ENCODE measurements at regions not wholly inside any gene's neighbourhood (a gene's known extent, or its start where the extent isn't known, plus 50 kb on each side); places are given as distances from the start of the nearest gene placed in this dataset.

DNA sequence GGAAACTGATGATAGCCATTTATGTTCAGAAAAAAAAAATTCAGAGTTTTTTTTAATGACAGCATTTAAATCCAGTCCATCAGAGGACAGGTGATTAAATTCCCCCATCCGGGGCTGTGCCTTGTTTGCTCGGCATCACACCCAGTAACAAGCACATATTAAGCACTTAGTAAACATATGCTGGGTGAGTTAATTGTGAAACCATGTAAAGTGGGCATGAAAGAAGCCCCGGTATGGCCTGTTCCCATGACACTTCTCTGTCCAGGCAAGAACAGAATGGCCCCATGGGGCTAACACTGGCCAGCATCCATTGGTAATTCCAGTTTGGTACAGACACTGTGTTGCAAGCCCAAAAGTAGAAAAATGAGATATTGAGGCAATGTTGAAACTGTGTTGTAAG is 220.8 kb upstream of the RNF32 start:
- Histone ChIP-seq H3K27me3 (ENCODE audit: insufficient read depth, low read length) (no peaks in the 10 kb centered on the region), H3K36me3 (ENCODE audit: insufficient read depth, low read length) (no peaks in the 10 kb centered on the region), H3K4me1 (ENCODE audit: insufficient read depth, low read length) (no peaks in the 10 kb centered on the region), H4K20me1 (ENCODE audit: insufficient read depth, low read length) (no peaks in the 10 kb centered on the region), H3K27ac (ENCODE audit: low read depth, low read length) (no peak overlapping the region), H3K9me3 (ENCODE audit: insufficient read depth, low read depth, low read length) (peaks cover 5% of the 10 kb centered on the region), H3K9ac (ENCODE audit: low read length) (no peak overlapping the region), H3K4me3 (ENCODE audit: insufficient read depth, low read depth, low read length) (no peak overlapping the region), H2AFZ (ENCODE audit: low read depth, low read length) (no peak overlapping the region), H3K4me2 (ENCODE audit: low read length) (no peak overlapping the region), H3K79me2 (ENCODE audit: insufficient read depth, low read length) (no peaks in the 10 kb centered on the region)
- no peak for TF ChIP-seq EZH2 (IDR thresholded peaks at IDR 0.05; ENCODE audit: insufficient read depth, low read length)
- TF ChIP-seq, protein P1, sequence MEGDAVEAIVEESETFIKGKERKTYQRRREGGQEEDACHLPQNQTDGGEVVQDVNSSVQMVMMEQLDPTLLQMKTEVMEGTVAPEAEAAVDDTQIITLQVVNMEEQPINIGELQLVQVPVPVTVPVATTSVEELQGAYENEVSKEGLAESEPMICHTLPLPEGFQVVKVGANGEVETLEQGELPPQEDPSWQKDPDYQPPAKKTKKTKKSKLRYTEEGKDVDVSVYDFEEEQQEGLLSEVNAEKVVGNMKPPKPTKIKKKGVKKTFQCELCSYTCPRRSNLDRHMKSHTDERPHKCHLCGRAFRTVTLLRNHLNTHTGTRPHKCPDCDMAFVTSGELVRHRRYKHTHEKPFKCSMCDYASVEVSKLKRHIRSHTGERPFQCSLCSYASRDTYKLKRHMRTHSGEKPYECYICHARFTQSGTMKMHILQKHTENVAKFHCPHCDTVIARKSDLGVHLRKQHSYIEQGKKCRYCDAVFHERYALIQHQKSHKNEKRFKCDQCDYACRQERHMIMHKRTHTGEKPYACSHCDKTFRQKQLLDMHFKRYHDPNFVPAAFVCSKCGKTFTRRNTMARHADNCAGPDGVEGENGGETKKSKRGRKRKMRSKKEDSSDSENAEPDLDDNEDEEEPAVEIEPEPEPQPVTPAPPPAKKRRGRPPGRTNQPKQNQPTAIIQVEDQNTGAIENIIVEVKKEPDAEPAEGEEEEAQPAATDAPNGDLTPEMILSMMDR (IDR thresholded peaks at IDR 0.05; ENCODE audit: insufficient read depth, low read depth, low read length) = no peak
- FAIRE-seq (no peak), DNase-seq (ENCODE audit: low read depth) (no peak)
- Mint-ChIP-seq H3K9me3 (ENCODE audit: unreplicated experiment) (peaks cover 8% of the 10 kb centered on the region), H3K27ac (ENCODE audit: unreplicated experiment) (no peak overlapping the region), H3K4me3 (ENCODE audit: unreplicated experiment) (no peak overlapping the region), H3K36me3 (ENCODE audit: low read depth, unreplicated experiment) (no peaks in the 10 kb centered on the region), H3K27me3 (ENCODE audit: low read depth, unreplicated experiment) (peaks cover 10% of the 10 kb centered on the region), H3K4me1 (ENCODE audit: low read depth, unreplicated experiment) (peaks cover 10% of the 10 kb centered on the region)

DNA sequence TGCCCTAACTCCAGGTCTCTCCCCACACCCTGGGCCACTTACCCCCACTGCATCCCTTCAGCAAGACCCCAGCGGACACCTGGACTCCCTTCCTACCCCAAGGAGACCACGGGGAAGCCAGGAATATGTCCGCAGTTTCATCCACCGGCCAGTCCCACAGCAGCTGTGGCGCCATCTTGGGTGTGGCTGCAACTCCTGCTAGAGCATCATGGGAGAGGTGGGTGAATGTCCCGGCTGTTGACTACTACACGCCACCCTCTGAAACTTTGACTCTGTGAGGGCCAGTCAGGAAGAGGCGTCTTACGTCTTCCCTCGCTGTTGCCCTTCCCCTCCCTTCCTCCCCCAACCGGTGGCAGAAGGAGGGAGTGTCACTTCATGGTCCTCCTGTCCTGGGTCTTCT is 238.3 kb upstream of the RNF32 start:
- Mint-ChIP-seq H3K4me3 (ENCODE audit: unreplicated experiment) (no peak overlapping the region), H3K27ac (ENCODE audit: unreplicated experiment) (no peak overlapping the region), H3K4me1 (ENCODE audit: low read depth, unreplicated experiment) (no peaks in the 10 kb centered on the region), H3K27me3 (ENCODE audit: low read depth, unreplicated experiment) (peaks cover 22% of the 10 kb centered on the region), H3K36me3 (ENCODE audit: low read depth, unreplicated experiment) (no peaks in the 10 kb centered on the region), H3K9me3 (ENCODE audit: unreplicated experiment) (no peaks in the 10 kb centered on the region)
- H2AFZ ChIP-seq (ENCODE audit: low read depth, low read length) = no peak overlapping the region
- FAIRE-seq = no peak
- no peak overlapping the region for H3K4me2 ChIP-seq (ENCODE audit: low read length)
- H3K9ac ChIP-seq (ENCODE audit: low read length) = no peak overlapping the region
- H3K4me3 ChIP-seq (ENCODE audit: insufficient read depth, low read depth, low read length) = no peak overlapping the region
- H3K27ac ChIP-seq (ENCODE audit: low read depth, low read length) = no peak overlapping the region
- H3K36me3 ChIP-seq (ENCODE audit: insufficient read depth, low read length) = no peaks in the 10 kb centered on the region
- no peaks in the 10 kb centered on the region for H3K27me3 ChIP-seq (ENCODE audit: insufficient read depth, low read length)
- no peaks in the 10 kb centered on the region for H3K4me1 ChIP-seq (ENCODE audit: insufficient read depth, low read length)
- no peaks in the 10 kb centered on the region for H3K79me2 ChIP-seq (ENCODE audit: insufficient read depth, low read length)
- H4K20me1 ChIP-seq (ENCODE audit: insufficient read depth, low read length) = no peaks in the 10 kb centered on the region
- TF ChIP-seq, protein P1 (IDR thresholded peaks at IDR 0.05; ENCODE audit: insufficient read depth, low read depth, low read length) = no peak
- no peak for TF ChIP-seq EZH2 (IDR thresholded peaks at IDR 0.05; ENCODE audit: insufficient read depth, low read length)
- DNase-seq (ENCODE audit: low read depth) = no peak
- peaks cover 2% of the 10 kb centered on the region for H3K9me3 ChIP-seq (ENCODE audit: insufficient read depth, low read depth, low read length)

DNA sequence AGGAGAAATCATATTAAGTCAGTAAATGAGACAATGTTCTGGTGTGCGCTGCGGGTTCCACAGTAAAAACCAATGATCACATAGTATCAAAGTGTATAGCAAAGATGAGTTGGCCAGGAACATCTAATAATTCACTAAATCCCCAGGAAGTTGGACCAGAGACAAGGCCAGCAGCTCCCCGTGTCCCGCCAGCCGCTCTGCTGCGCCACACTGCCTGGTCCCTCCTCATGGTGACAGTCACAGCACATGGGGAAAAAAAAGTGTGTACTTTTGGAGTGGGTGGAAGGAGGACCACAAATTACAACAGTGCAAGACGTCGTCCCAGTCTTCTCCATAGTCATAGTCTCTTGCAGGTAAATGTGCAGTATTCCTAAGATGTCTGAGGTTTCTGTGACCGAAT is 239.0 kb upstream of the RNF32 start:
- Histone ChIP-seq H3K4me2 (ENCODE audit: low read length) (no peak overlapping the region), H3K9me3 (ENCODE audit: insufficient read depth, low read depth, low read length) (peaks cover 2% of the 10 kb centered on the region), H3K4me1 (ENCODE audit: insufficient read depth, low read length) (no peaks in the 10 kb centered on the region), H2AFZ (ENCODE audit: low read depth, low read length) (no peak overlapping the region), H3K79me2 (ENCODE audit: insufficient read depth, low read length) (no peaks in the 10 kb centered on the region), H3K36me3 (ENCODE audit: insufficient read depth, low read length) (no peaks in the 10 kb centered on the region), H3K9ac (ENCODE audit: low read length) (no peak overlapping the region), H3K4me3 (ENCODE audit: insufficient read depth, low read depth, low read length) (no peak overlapping the region), H3K27me3 (ENCODE audit: insufficient read depth, low read length) (peaks cover 2% of the 10 kb centered on the region), H4K20me1 (ENCODE audit: insufficient read depth, low read length) (no peaks in the 10 kb centered on the region), H3K27ac (ENCODE audit: low read depth, low read length) (no peak overlapping the region)
- FAIRE-seq (no peak), DNase-seq (ENCODE audit: low read depth) (no peak)
- H3K36me3 Mint-ChIP-seq (ENCODE audit: low read depth, unreplicated experiment) = no peaks in the 10 kb centered on the region
- no peak overlapping the region for H3K4me3 Mint-ChIP-seq (ENCODE audit: unreplicated experiment)
- H3K27ac Mint-ChIP-seq (ENCODE audit: unreplicated experiment) = no peak overlapping the region
- peaks cover 23% of the 10 kb centered on the region for H3K27me3 Mint-ChIP-seq (ENCODE audit: low read depth, unreplicated experiment)
- no peak for TF ChIP-seq EZH2 (IDR thresholded peaks at IDR 0.05; ENCODE audit: insufficient read depth, low read length)
- TF ChIP-seq, protein P1 (IDR thresholded peaks at IDR 0.05; ENCODE audit: insufficient read depth, low read depth, low read length) = no peak
- H3K9me3 Mint-ChIP-seq (ENCODE audit: unreplicated experiment) = no peaks in the 10 kb centered on the region
- H3K4me1 Mint-ChIP-seq (ENCODE audit: low read depth, unreplicated experiment) = no peaks in the 10 kb centered on the region
